Endothelial cell (in vitro differentiated cells): ENCODE measurements at regions not wholly inside any gene's neighbourhood (a gene's known extent, or its start where the extent isn't known, plus 50 kb on each side); places are given as distances from the start of the nearest gene placed in this dataset.
A peak's percentile ranks its signal among the peaks of the same experiment; 100 is the strongest.

Experiments
- DNase-seq: peaks from one replicate; pipeline ENCODE4 v3.0.0; 2021; ENCODE audit warnings: low spot score
- H3K27ac Mint-ChIP-seq: one replicate; pipeline ENCODE4 v1.8.0; 2021; ENCODE audit warnings: mixed read lengths, inconsistent platforms; ENCODE audit not compliant: unreplicated experiment
- H3K27me3 Mint-ChIP-seq: one replicate; pipeline ENCODE4 v1.8.0; 2021; ENCODE audit warnings: mild to moderate bottlenecking, moderate library complexity, mixed read lengths, inconsistent platforms; ENCODE audit not compliant: unreplicated experiment
- H3K36me3 Mint-ChIP-seq: one replicate; pipeline ENCODE4 v1.8.0; 2021; ENCODE audit warnings: mild to moderate bottlenecking, low read depth, mixed read lengths, inconsistent platforms; ENCODE audit not compliant: unreplicated experiment
- H3K4me1 Mint-ChIP-seq: one replicate; pipeline ENCODE4 v1.8.0; 2021; ENCODE audit warnings: mild to moderate bottlenecking, mixed read lengths, inconsistent platforms; ENCODE audit not compliant: unreplicated experiment
- H3K4me3 Mint-ChIP-seq: one replicate; pipeline ENCODE4 v1.8.0; 2021; ENCODE audit warnings: mild to moderate bottlenecking, mixed read lengths, inconsistent platforms; ENCODE audit not compliant: unreplicated experiment
- H3K9me3 Mint-ChIP-seq: one replicate; pipeline ENCODE4 v1.8.0; 2021; ENCODE audit warnings: mixed read lengths, inconsistent platforms; ENCODE audit not compliant: unreplicated experiment
- TF ChIP-seq, protein P1 (sequence below): fragments of 200-600 bp; sonication (generic); IDR thresholded peaks from one replicate; pipeline ENCODE4 v1.5.0; 2021; ENCODE audit warnings: antibody characterized with exemption; ENCODE audit not compliant: unreplicated experiment

DNA sequence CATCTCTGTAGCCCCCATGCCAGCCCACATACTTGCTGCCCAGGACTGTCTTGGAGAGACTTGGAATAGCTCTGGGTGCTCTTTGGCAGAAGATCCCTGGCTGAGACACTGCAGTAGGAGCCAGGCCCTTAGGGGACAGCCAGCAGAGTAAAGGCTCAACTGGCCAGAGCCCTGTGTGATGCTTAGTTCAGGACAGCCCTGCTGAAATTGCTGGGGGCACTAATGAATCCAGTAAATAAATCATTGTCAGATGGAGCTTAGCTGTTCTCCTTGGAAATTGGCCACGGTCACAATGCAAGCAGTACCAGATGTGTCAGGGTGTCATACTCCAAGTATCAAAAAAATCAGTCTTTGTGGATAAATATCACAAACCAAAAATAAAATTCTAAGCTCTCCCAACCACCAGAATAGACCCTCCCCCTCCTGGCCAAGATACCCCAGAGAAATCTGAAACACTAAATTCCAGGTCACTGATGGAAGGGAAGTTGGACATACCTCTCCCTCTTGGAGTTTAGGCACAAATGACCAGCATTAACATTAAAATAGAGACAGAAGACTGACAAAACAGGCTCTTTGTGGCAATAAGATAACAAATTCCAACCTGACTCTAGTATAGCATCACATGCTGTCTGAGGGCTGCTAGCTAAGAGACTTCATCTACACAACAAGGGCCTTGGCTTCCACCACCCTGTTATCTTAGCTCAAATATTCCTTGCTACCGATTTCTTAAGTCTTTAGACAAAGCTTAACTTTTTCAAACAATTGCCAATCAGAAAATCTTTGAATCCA, 83.2 kb upstream of the DNAH14 start:
- Mint-ChIP-seq H3K27me3 (peaks cover 3% of the 10 kb centered on the region), H3K4me3 (no peak overlapping the region), H3K27ac (no peak overlapping the region), H3K36me3 (peaks cover 4% of the 10 kb centered on the region), H3K9me3 (no peaks in the 10 kb centered on the region), H3K4me1 (no peaks in the 10 kb centered on the region)
- TF ChIP-seq, protein P1, sequence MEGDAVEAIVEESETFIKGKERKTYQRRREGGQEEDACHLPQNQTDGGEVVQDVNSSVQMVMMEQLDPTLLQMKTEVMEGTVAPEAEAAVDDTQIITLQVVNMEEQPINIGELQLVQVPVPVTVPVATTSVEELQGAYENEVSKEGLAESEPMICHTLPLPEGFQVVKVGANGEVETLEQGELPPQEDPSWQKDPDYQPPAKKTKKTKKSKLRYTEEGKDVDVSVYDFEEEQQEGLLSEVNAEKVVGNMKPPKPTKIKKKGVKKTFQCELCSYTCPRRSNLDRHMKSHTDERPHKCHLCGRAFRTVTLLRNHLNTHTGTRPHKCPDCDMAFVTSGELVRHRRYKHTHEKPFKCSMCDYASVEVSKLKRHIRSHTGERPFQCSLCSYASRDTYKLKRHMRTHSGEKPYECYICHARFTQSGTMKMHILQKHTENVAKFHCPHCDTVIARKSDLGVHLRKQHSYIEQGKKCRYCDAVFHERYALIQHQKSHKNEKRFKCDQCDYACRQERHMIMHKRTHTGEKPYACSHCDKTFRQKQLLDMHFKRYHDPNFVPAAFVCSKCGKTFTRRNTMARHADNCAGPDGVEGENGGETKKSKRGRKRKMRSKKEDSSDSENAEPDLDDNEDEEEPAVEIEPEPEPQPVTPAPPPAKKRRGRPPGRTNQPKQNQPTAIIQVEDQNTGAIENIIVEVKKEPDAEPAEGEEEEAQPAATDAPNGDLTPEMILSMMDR, result no peak
- DNase-seq, result no peak

- no peak for DNase-seq
- no peaks in the 10 kb centered on the region for H3K27me3 Mint-ChIP-seq
- H3K4me1 Mint-ChIP-seq, result peaks cover 8% of the 10 kb centered on the region
- H3K27ac Mint-ChIP-seq, result no peak overlapping the region
- no peaks in the 10 kb centered on the region for H3K9me3 Mint-ChIP-seq
- peaks cover 3% of the 10 kb centered on the region for H3K36me3 Mint-ChIP-seq
- H3K4me3 Mint-ChIP-seq, result no peak overlapping the region
- TF ChIP-seq, protein P1, result no peak
Measured at GRCh38 chr1:224850446-224850845, 79.0 kb upstream of the DNAH14 start.

- no peak overlapping the region for H3K4me3 Mint-ChIP-seq
- peak; percentile 75 for DNase-seq
- TF ChIP-seq, protein P1, result peak; percentile 84
- no peaks in the 10 kb centered on the region for H3K9me3 Mint-ChIP-seq
- no peaks in the 10 kb centered on the region for H3K36me3 Mint-ChIP-seq
- peaks cover 8% of the 10 kb centered on the region for H3K4me1 Mint-ChIP-seq
- H3K27ac Mint-ChIP-seq, result no peak overlapping the region
- no peaks in the 10 kb centered on the region for H3K27me3 Mint-ChIP-seq
Measured at GRCh38 chr1:224851210-224851847, 78.1 kb upstream of the DNAH14 start.

- Mint-ChIP-seq H3K27ac (no peak overlapping the region), H3K27me3 (no peaks in the 10 kb centered on the region), H3K36me3 (no peaks in the 10 kb centered on the region), H3K4me1 (peaks cover 8% of the 10 kb centered on the region), H3K4me3 (no peak overlapping the region), H3K9me3 (no peaks in the 10 kb centered on the region)
- no peak for DNase-seq
- TF ChIP-seq, protein P1, result peak; percentile 34
Measured at GRCh38 chr1:224851848-224852261, 77.6 kb upstream of the DNAH14 start.
